Tibial nerve (tissue), 4 donors: ENCODE measurements at regions not wholly inside any gene's neighbourhood (a gene's known extent, or its start where the extent isn't known, plus 50 kb on each side); places are given as distances from the start of the nearest gene placed in this dataset.
"Not testable (repeated sequence)": the region's sequence is repeated elsewhere in the genome, so short reads cannot be mapped to it uniquely, and the experiment has no call there.

ENCODE experiments used
- DNase-seq, 2 donors: peaks; one replicate each; pipeline ENCODE4 v3.0.0-alpha.2; 2019; ENCODE audit warnings: low spot score in 2 of 2
- H3K27ac ChIP-seq, 4 donors: fragments of 200-600 bp; sonication (generic) in 3 of 4; one replicate each; pipeline ENCODE4 v1.5.1; 2017 to 2019; ENCODE audit warnings: mild to moderate bottlenecking in 1 of 4
- H3K27me3 ChIP-seq, 2 donors: fragments of 200-600 bp; sonication (generic) in 1 of 2; one replicate each; pipeline versions ENCODE4 v1.5.1 to v1.6.0; 2017 to 2019
- H3K36me3 ChIP-seq, 3 donors: fragments of 200-600 bp; sonication (generic); one replicate each; pipeline ENCODE4 v1.5.1; 2018 to 2019
- H3K4me1 ChIP-seq, 4 donors: fragments of 200-600 bp; sonication (generic) in 3 of 4; one replicate each; pipeline ENCODE4 v1.5.1; 2017 to 2019
- H3K4me3 ChIP-seq, 4 donors: fragments of 200-600 bp; sonication (generic) in 3 of 4; one replicate each; pipeline ENCODE4 v1.5.1; 2017 to 2019; ENCODE audit warnings: mild to moderate bottlenecking in 1 of 4, moderate library complexity in 1 of 4
- H3K9me3 ChIP-seq, 4 donors: fragments of 200-600 bp; sonication (generic) in 3 of 4; one replicate each; pipeline ENCODE4 v1.5.1; 2017 to 2019
- EP300 ChIP-seq, 2 donors: sonication (generic); formaldehyde crosslinking; IDR thresholded peaks; one replicate each; pipeline ENCODE4 v1.6.1; 2017; ENCODE audit warnings: antibody characterized with exemption in 2 of 2, mild to moderate bottlenecking in 1 of 2
- POLR2A ChIP-seq, 2 donors: fragments of 450-650 bp; IDR thresholded peaks; one replicate each; pipeline ENCODE4 v1.6.1; 2017; ENCODE audit warnings: antibody characterized with exemption in 2 of 2, mild to moderate bottlenecking in 2 of 2, moderate library complexity in 2 of 2
- WGBS, 2 donors: methylation state at CpG; one replicate each; pipeline ENCODE4 v1.1.5; 2018; 5-methylcytosine and 5-hydroxymethylcytosine counted together
- TF ChIP-seq, protein P1 (sequence below), 5 experiments: fragments of 200-600 bp in 3 of 5; fragments of 450-650 bp in 2 of 5; sonication (generic) in 3 of 5; IDR thresholded peaks; one replicate each; pipeline ENCODE4 v1.5.1; 2016 to 2019; ENCODE audit warnings: antibody characterized with exemption in 5 of 5, mild to moderate bottlenecking in 3 of 5, moderate library complexity in 2 of 5

DNA sequence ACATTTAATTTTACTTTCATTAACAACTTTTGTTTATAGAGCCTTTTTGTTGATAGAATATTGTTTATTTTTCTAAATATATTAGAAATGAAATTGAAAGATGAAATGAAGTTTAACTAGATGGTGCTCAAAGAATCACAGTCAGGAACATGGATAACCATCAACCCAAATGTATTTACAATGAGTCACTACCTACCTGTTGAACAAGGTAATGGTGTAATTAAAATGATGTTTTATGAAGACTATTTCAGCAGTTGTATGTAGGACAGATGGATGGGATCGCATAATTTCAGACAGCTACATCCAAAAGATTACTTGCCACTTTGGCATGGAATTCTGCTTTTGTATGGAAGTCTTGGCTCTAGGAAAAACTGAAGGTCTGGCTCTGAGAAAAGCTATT, 403.6 kb upstream of the SLC10A2 start:
- H3K9me3 ChIP-seq, result no peaks in the 10 kb centered on the region
- no peaks in the 10 kb centered on the region for H3K4me1 ChIP-seq

DNA sequence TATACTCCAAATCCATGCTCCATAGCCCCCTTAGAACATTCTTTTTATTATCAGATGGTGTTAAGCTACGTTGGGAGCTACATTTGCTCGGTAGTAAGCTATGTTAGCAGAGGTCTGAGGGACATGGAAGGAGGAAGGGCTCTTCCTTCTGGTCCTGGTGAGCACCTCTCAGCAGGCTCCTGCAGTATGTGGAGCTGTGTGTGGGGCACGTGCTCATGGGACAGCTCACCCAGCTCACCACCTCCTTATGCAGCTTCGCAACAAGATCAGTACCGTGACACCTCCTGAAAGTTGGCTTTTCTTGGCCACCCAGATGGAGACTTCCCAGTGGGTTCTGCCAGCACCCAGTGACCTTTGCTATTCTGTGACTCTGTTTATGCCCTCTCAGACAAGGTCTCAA, 400.5 kb upstream of the SLC10A2 start:
- Histone ChIP-seq H3K36me3 (no peaks in the 10 kb centered on the region), H3K9me3 (no peaks in the 10 kb centered on the region), H3K4me1 (no peaks in the 10 kb centered on the region), H3K27ac (no peak overlapping the region), H3K4me3 (no peak overlapping the region), H3K27me3 (no peaks in the 10 kb centered on the region)
- 83 to 91% methylated on average over 5 of the region's 5 CpGs for WGBS, 2 donors
- DNase-seq, result no peak
- TF ChIP-seq EP300 (IDR thresholded peaks at IDR 0.05) (no peak), POLR2A (IDR thresholded peaks at IDR 0.05) (no peak)
- TF ChIP-seq, protein P1, sequence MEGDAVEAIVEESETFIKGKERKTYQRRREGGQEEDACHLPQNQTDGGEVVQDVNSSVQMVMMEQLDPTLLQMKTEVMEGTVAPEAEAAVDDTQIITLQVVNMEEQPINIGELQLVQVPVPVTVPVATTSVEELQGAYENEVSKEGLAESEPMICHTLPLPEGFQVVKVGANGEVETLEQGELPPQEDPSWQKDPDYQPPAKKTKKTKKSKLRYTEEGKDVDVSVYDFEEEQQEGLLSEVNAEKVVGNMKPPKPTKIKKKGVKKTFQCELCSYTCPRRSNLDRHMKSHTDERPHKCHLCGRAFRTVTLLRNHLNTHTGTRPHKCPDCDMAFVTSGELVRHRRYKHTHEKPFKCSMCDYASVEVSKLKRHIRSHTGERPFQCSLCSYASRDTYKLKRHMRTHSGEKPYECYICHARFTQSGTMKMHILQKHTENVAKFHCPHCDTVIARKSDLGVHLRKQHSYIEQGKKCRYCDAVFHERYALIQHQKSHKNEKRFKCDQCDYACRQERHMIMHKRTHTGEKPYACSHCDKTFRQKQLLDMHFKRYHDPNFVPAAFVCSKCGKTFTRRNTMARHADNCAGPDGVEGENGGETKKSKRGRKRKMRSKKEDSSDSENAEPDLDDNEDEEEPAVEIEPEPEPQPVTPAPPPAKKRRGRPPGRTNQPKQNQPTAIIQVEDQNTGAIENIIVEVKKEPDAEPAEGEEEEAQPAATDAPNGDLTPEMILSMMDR (IDR thresholded peaks at IDR 0.05), result no peak

More for the DNA sequence above, 403.6 kb upstream of the SLC10A2 start:
- no peak overlapping the region for H3K4me3 ChIP-seq
- TF ChIP-seq POLR2A (IDR thresholded peaks at IDR 0.05) (no peak), EP300 (IDR thresholded peaks at IDR 0.05) (no peak)
- TF ChIP-seq, protein P1 (IDR thresholded peaks at IDR 0.05), result no peak
- WGBS, 2 donors, result 92 to 93% methylated on average over 1 of the region's 1 CpG
- H3K27ac ChIP-seq, result no peak overlapping the region
- no peak for DNase-seq
- H3K36me3 ChIP-seq, result no peaks in the 10 kb centered on the region
- no peaks in the 10 kb centered on the region for H3K27me3 ChIP-seq

DNA sequence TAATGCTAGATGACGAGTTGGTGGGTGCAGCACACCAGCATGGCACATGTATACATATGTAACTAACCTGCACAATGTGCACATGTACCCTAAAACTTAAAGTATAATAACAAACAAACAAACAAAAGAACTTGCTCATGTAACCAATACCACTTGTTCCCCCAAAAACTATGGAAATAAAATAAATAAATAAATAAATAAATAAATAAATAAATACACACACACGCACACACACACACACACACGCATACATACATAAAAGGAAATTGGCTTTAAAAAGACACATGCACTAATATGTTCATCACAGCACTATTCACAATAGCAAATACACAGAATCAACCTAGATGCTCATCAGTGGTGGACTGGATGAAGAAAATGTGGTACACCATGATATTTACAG, 394.0 kb upstream of the SLC10A2 start:
- not testable (repeated sequence) for DNase-seq, H3K4me3 ChIP-seq, H3K27ac ChIP-seq, H3K27me3 ChIP-seq, H3K4me1 ChIP-seq, H3K9me3 ChIP-seq, H3K36me3 ChIP-seq
- 65 to 66% methylated on average over 2 to 3 of the region's 3 CpGs for WGBS, 2 donors

DNA sequence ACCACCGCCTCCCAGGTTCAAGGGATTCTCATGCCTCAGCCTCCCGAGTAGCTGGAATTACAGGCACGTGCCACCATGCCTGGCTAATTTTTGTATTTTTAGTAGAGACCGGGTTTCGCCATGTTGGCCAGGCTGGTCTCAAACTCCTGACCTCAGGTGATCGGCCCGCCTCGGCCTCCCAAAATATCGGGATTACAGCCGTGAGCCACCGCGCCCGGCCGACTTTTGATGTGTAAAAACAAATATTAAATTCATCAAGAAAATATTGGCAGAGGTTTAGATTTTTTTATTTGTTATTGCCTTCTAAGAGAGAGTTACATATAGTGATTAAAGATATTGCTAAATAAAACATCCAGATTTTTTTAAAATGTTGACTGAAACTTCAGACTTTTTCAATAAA, 390.8 kb upstream of the SLC10A2 start:
- H3K4me3 ChIP-seq, H3K36me3 ChIP-seq, H3K9me3 ChIP-seq, H3K27me3 ChIP-seq, DNase-seq, H3K4me1 ChIP-seq, H3K27ac ChIP-seq: not testable (repeated sequence)
- 96% methylated on average over 14 of the region's 14 CpGs for WGBS, 2 donors

DNA sequence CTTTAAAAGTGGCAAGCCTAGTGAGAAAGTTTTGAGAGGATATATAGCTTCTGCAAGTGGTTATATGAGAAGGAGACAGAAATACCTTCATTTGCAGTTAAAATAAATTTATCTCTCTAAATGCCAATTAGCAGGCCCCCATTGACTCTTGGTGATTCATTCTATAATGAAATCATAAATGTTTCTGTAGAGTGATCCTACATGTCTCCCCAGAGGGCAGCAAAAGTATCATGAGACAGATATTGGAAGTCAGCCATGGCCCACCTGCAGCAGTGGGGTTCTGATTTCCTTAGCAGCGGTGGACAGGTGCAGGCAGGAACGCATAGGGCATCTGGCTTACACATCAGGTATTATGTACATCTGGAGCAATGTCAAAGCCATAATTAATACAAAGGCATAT, 385.4 kb upstream of the SLC10A2 start:
- no peaks in the 10 kb centered on the region for H3K4me1 ChIP-seq
- WGBS, 2 donors, result 65 to 82% methylated on average over 2 of the region's 2 CpGs
- H3K9me3 ChIP-seq, result no peaks in the 10 kb centered on the region
- H3K27ac ChIP-seq, result no peak overlapping the region
- H3K4me3 ChIP-seq, result no peak overlapping the region
- TF ChIP-seq POLR2A (IDR thresholded peaks at IDR 0.05), result no peak
- TF ChIP-seq, protein P1 (IDR thresholded peaks at IDR 0.05), result no peak
- no peak for TF ChIP-seq EP300 (IDR thresholded peaks at IDR 0.05)
- H3K36me3 ChIP-seq, result no peaks in the 10 kb centered on the region
- no peak for DNase-seq
- no peaks in the 10 kb centered on the region for H3K27me3 ChIP-seq

DNA sequence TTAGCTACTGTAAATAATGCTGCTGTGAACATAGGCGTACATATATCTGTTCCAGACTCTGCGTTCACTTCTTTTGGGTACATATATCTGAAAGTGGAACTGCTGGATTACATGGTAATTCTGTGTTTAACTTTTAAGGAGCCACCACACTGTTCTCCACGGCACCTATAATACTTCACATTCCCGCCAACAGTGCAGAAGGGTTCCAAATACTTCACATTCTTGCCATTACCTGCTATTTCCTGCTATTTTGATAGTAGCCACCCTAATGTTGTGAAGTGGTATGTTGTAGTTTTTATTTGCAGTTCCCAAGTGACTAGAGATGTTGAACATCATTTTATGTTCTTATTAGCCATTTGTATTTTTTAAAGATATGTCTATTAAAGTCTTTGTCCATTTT, 377.4 kb upstream of the SLC10A2 start:
- H3K27me3 ChIP-seq, result no peaks in the 10 kb centered on the region
- WGBS, 2 donors, result 88 to 94% methylated on average over 4 of the region's 4 CpGs
- no peak overlapping the region for H3K4me3 ChIP-seq
- no peak overlapping the region for H3K27ac ChIP-seq
- no peaks in the 10 kb centered on the region for H3K9me3 ChIP-seq
- H3K4me1 ChIP-seq, result no peaks in the 10 kb centered on the region
- DNase-seq, result no peak
- no peak for TF ChIP-seq EP300 (IDR thresholded peaks at IDR 0.05)
- no peak for TF ChIP-seq POLR2A (IDR thresholded peaks at IDR 0.05)
- TF ChIP-seq, protein P1 (IDR thresholded peaks at IDR 0.05), result no peak
- H3K36me3 ChIP-seq, result no peaks in the 10 kb centered on the region
